ENCODE measurements at regions not wholly inside any gene's neighbourhood (a gene's known extent, or its start where the extent isn't known, plus 50 kb on each side); places are given as distances from the start of the nearest gene placed in this dataset.
"Not testable (repeated sequence)": the region's sequence is repeated elsewhere in the genome, so short reads cannot be mapped to it uniquely, and the experiment has no call there.

DNA sequence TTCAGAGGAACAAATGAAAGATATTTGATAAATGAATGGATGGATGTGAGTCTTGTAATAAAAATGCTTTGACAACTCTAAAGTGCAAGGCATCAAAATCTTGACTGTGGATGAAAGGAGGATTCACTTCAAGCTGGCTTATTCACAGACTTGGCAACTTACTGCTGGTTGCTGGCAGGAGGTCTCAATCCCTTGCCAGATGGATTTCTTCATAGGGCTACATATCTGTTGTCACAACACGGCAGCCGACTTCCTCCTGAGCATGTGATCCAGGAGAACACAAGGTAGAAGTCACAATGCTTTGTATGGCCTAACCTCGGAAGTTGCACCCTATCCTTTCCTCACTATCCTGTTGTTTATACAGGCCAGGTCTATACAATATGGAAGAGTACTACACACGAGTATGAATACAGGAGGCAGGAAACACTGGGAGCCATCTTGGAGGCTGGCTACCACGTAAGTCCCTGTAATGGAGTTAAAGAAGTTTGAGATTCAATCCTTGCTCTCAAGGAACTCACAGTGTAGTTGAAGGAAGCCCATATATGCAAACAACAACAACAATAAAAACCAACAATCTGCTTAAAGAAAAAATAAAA lies 97.9 kb downstream of the ID4 start:
- Mint-ChIP-seq H3K27ac (no peak overlapping the region), H3K27me3 (no peaks in the 10 kb centered on the region), H3K9me3 (peaks cover 0 to 8% (median 3%) of the 10 kb centered on the region in 7 donors), H3K4me1 (no peaks in the 10 kb centered on the region), H3K36me3 (no peaks in the 10 kb centered on the region), H3K4me3 (no peak overlapping the region)
- no peak for ATAC-seq (ENCODE audit: low read depth in 2 of 2)
- no peak for DNase-seq

DNA sequence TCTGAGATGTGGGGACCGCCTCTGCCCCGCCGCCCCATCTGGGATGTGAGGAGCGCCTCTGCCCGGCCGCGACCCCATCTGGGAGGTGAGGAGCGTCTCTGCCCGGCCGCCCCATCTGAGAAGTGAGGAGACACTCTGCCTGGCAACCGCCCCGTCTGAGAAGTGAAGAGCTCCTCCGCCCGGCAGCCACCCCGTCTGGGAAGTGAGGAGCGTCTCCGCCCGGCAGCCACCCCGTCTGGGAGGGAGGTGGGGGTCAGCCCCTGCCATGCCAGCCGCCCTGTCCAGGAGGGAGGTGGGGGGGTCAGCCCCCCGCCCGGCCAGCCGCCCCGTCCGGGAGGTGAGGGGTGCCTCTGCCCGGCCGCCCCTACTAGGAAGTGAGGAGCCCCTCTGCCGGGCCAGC lies 102.2 kb downstream of the ID4 start:
- not testable (repeated sequence) for H3K27me3 Mint-ChIP-seq; H3K4me1 Mint-ChIP-seq; H3K27ac Mint-ChIP-seq; ATAC-seq (ENCODE audit: low read depth in 2 of 2); H3K36me3 Mint-ChIP-seq; H3K4me3 Mint-ChIP-seq; DNase-seq; H3K9me3 Mint-ChIP-seq

DNA sequence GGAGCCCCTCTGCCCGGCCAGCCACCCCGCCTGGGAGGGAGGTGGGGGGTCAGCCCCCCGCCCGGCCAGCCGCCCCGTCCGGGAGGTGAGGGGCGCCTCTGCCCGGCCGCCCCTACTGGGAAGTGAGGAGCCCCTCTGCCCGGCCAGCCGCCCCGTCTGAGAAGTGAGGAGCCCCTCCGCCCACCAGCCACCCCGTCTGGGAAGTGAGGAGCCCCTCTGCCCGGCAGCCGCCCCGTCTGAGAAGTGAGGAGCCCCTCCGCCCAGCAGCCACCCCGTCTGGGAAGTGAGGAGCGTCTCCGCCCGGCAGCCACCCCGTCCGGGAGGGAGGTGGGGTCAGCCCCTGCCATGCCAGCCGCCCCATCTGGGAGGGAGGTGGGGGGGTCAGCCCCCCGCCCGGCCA lies 102.8 kb downstream of the ID4 start:
- not testable (repeated sequence) for H3K27ac Mint-ChIP-seq; H3K4me1 Mint-ChIP-seq; H3K27me3 Mint-ChIP-seq; H3K36me3 Mint-ChIP-seq; DNase-seq; ATAC-seq (ENCODE audit: low read depth in 2 of 2); H3K4me3 Mint-ChIP-seq
- H3K9me3 Mint-ChIP-seq, result peaks cover 0 to 11% (median 4%) of the 10 kb centered on the region in 7 donors

DNA sequence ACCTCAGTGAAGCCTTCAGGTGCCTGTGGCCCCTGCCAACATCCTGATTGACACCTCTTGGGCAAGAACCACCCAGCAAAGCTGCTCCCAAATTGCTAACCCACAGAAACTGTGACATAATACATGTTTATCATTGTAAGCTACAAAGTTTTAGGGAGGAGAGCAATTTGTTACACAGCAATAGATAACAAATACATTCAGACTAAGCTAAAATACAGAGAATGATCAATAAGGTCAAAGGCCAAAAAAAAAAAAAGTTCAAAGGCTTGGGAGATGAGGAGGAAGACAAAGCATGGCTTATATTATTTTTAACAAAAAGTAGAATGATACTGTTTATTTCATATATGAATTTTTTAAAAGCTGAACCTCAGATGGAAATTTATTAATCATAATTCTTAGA lies 105.9 kb downstream of the ID4 start:
- Mint-ChIP-seq H3K27me3 (no peaks in the 10 kb centered on the region), H3K4me3 (no peak overlapping the region), H3K9me3 (peaks cover 0 to 9% (median 2%) of the 10 kb centered on the region in 7 donors), H3K4me1 (no peaks in the 10 kb centered on the region), H3K27ac (no peak overlapping the region), H3K36me3 (no peaks in the 10 kb centered on the region)
- ATAC-seq (ENCODE audit: low read depth in 2 of 2) (no peak), DNase-seq (no peak)

DNA sequence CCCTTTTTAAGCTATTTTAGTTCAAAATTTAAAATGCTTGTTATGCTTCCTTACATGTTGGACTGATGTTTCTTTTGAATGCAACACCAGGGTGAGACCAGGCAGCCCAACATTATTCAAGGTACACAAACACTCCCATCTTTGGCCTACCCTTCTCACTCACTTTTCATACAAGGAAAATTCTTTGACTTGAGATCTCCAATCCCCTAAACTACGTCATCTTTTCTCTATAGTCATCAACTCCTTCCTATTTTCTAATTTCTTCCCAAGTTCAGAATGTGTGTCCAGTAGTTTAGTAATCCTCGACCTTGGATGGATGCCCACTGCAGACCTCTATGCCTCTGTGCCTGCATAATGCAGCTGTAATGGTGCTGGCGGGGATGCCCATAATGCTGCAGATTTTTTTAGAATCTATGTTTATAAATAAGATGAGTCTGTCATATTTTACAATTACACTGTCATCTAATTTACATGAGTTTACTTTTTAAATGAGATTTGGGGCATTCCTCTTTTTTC lies 108.7 kb downstream of the ID4 start:
- peaks cover 8 to 23% (median 13%) of the 10 kb centered on the region in 7 donors for H3K9me3 Mint-ChIP-seq
- no peak for ATAC-seq (ENCODE audit: low read depth in 2 of 2)
- H3K27ac Mint-ChIP-seq, result no peak overlapping the region
- no peaks in the 10 kb centered on the region for H3K4me1 Mint-ChIP-seq
- H3K36me3 Mint-ChIP-seq, result no peaks in the 10 kb centered on the region
- H3K4me3 Mint-ChIP-seq, result no peak overlapping the region
- DNase-seq, result no peak
- no peaks in the 10 kb centered on the region for H3K27me3 Mint-ChIP-seq

DNA sequence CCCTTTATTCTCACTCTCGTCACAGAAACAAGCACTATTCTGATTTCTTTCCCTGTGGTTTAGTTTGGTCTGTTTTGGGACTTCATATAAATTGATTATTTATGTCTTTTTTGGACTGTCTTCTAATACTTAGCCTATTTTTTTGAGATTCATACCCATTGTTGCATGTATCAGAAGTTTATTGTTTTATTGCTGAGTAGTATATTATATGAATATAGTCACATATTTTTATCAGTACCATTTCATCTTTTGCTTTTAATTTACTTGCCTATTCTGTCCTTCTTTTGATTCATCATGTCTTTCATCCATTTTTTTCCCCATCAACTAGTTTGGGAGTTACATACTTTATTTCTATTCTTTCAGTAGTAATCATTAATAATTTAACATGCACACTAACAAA lies 112.0 kb downstream of the ID4 start:
- H3K36me3 Mint-ChIP-seq, result peaks cover 0 to 8% of the 10 kb centered on the region in 2 donors
- H3K27ac Mint-ChIP-seq, result no peak overlapping the region
- no peak for ATAC-seq (ENCODE audit: low read depth in 2 of 2)
- H3K27me3 Mint-ChIP-seq, result no peaks in the 10 kb centered on the region
- no peaks in the 10 kb centered on the region for H3K4me1 Mint-ChIP-seq
- no peak overlapping the region for H3K4me3 Mint-ChIP-seq
- no peak for DNase-seq
- H3K9me3 Mint-ChIP-seq, result peaks cover 13 to 39% (median 20%) of the 10 kb centered on the region in 7 donors

DNA sequence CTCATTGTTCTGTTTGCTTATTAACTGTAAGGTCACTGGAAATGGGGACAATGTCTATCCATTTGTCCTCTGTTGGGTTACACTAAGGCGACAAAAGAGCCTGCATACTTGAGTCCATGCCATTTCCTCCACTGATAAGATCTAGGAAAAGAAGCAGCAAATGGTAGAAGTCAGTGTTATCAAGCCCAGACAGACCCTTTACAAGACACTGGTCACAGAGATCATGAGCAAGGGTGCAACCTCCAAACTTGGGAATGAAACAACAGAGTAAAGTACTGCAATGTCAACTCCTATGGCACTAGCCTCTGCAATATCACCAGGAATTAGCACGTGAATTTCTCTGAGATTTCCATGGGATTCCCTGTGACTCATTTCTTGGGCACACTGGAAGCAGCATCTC lies 126.9 kb downstream of the ID4 start:
- H3K36me3 Mint-ChIP-seq, result no peaks in the 10 kb centered on the region
- H3K4me3 Mint-ChIP-seq, result no peak overlapping the region
- peaks cover 0 to 8% (median 5%) of the 10 kb centered on the region in 7 donors for H3K9me3 Mint-ChIP-seq
- no peak overlapping the region for H3K27ac Mint-ChIP-seq
- no peaks in the 10 kb centered on the region for H3K4me1 Mint-ChIP-seq
- no peaks in the 10 kb centered on the region for H3K27me3 Mint-ChIP-seq
- DNase-seq (no peak), ATAC-seq (ENCODE audit: low read depth in 2 of 2) (no peak)

DNA sequence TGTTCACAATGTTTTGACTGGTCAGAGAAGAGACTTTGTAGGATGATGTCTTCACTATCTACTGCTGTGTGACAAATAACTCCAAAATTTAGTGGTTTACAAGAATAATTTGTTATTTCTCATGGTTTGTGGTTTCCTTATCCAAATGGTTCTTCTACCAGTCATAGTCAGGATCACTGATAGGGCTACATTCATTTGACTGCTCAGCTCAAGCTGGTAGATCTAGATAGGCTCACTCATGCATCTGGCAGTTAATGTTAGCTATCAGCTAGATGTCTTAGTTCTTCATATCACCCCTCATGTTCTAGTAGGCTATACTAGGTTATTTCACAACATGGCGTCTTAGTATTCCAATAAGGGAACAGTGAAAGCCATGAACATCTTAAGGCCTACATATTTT lies 131.0 kb downstream of the ID4 start:
- Mint-ChIP-seq H3K4me1 (no peaks in the 10 kb centered on the region), H3K27me3 (no peaks in the 10 kb centered on the region), H3K4me3 (no peak overlapping the region), H3K27ac (no peak overlapping the region), H3K36me3 (no peaks in the 10 kb centered on the region), H3K9me3 (peaks cover 0 to 6% (median 2%) of the 10 kb centered on the region in 7 donors)
- DNase-seq (no peak), ATAC-seq (ENCODE audit: low read depth in 2 of 2) (no peak)

DNA sequence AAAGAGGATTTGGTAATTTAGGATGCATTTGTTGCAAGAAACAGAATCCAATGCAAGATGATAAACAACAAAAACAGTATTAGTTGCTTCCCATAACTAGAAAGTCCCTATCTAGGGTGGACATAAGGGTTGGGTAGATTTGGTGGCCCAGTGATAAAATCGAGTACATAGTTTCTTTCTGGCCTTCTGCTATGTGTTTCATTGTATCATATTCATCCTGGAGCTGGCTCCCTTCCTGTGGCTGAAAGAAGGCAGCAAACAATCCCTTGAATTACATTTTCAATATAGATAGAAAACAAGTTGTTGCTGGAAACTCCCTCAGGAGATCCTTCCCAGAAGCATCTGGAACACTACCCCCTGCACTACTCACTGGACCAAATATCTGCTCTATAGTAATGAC lies 135.1 kb downstream of the ID4 start:
- H3K36me3 Mint-ChIP-seq, result no peaks in the 10 kb centered on the region
- H3K27ac Mint-ChIP-seq, result no peak overlapping the region
- no peak overlapping the region for H3K4me3 Mint-ChIP-seq
- no peaks in the 10 kb centered on the region for H3K4me1 Mint-ChIP-seq
- ATAC-seq (ENCODE audit: low read depth in 2 of 2) (no peak), DNase-seq (no peak)
- no peaks in the 10 kb centered on the region for H3K27me3 Mint-ChIP-seq
- peaks cover 0 to 6% (median 0%) of the 10 kb centered on the region in 7 donors for H3K9me3 Mint-ChIP-seq

DNA sequence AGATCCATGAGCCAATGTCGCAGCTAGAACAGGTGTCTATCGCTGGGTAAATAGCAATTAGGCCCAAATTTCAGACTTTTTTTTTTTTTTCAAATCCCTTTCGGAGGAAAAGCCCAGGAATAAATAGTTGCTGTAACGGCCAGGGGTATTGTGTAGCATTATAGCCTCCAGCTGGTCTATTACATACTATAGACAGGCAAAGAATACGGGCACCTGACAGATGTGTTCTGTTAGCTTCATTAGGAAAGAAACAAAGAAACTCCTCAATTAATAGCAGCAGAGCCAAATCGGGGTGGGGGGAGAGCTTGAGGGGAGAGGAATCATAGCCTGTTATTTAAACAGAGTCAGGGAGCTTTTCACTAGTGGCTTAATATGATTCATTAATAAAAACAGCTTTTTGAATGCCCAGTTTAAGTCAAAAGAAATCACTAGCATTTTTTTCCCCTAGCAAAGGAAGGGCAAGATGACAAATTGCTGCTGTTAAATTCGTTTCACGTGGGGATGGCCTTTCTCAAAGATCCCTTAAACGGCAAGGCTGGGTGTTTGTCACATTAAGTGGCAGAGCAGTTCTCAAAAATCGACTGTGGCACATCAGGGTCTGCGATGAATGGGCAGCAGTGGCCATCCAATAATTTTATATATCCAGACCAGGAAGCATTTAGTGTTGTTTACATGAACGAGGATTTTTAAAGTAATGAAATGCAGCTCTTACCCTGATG lies 139.4 kb downstream of the ID4 start:
- DNase-seq (no peak), ATAC-seq (ENCODE audit: low read depth in 2 of 2) (no peak)
- H3K27ac Mint-ChIP-seq, result no peak overlapping the region
- H3K9me3 Mint-ChIP-seq, result peaks cover 0 to 3% (median 0%) of the 10 kb centered on the region in 7 donors
- H3K36me3 Mint-ChIP-seq, result no peaks in the 10 kb centered on the region
- peaks cover 0 to 3% (median 0%) of the 10 kb centered on the region in 3 donors for H3K27me3 Mint-ChIP-seq
- H3K4me1 Mint-ChIP-seq, result no peaks in the 10 kb centered on the region
- no peak overlapping the region for H3K4me3 Mint-ChIP-seq

DNA sequence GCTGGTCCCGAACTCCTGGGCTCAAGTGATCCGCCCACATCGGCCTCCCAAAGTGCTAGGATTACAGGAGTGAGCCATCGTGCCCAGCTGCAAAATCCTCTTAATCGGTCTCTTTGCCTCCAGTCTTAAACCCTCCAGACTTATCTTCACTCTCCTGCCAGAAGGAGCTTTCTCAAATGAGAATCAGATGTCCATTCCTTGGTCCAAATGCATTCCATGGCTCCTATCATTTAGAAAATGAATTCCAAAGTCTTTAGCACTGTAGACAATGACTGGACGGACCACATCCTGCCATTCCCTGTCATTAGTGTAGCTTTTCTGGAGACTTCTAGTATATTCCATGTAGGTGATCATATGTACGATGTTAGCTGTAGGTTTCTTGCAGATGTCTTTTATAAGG lies 141.9 kb downstream of the ID4 start:
- DNase-seq (no peak), ATAC-seq (ENCODE audit: low read depth in 2 of 2) (no peak)
- H3K4me1 Mint-ChIP-seq, result no peaks in the 10 kb centered on the region
- no peak overlapping the region for H3K27ac Mint-ChIP-seq
- H3K36me3 Mint-ChIP-seq, result no peaks in the 10 kb centered on the region
- no peak overlapping the region for H3K4me3 Mint-ChIP-seq
- peaks cover 0 to 8% (median 0%) of the 10 kb centered on the region in 3 donors for H3K27me3 Mint-ChIP-seq
- peaks cover 0 to 4% (median 0%) of the 10 kb centered on the region in 7 donors for H3K9me3 Mint-ChIP-seq

DNA sequence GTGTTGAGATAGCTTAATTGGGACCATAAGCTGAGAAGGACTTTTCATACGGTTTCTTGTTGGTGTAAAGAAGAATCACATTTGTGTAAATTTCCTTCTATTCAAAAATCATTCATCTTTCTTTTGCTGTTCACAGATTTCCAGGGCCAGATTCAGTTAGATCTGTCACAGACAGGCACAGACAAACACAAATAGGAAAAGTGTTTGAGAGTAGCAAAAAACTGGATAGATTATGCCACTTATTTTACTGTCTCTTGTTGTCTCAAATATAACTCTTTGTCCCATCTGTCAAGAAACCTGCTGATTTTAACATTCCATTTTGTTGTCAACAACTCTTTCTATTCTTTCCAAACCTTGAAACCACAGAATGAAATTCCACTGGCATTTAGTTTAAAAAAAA lies 142.8 kb downstream of the ID4 start:
- Mint-ChIP-seq H3K27me3 (peaks cover 0 to 8% (median 0%) of the 10 kb centered on the region in 3 donors), H3K36me3 (no peaks in the 10 kb centered on the region), H3K4me1 (no peaks in the 10 kb centered on the region), H3K27ac (no peak overlapping the region), H3K4me3 (no peak overlapping the region), H3K9me3 (peaks cover 0 to 4% (median 0%) of the 10 kb centered on the region in 7 donors)
- ATAC-seq (ENCODE audit: low read depth in 2 of 2) (no peak), DNase-seq (no peak)

DNA sequence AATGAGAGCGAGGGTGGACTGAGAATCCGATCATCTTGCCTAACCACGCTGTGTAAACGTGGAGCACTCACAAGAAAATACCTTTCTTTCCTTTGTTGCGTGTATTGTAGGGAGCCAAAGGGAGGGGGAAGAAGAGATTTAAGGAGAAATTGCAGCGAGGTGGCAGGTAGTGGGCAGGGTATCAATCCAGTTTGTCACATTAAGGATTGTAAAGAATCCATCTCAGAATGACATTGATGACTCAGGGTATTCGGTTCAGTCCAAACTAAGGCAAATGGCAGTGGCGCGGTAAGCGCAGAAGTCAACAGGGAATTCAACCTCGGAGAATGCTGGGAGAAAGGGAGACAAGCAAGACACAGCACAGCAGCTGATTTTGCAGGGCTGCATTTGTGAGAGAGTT lies 146.2 kb downstream of the ID4 start:
- Mint-ChIP-seq H3K36me3 (no peaks in the 10 kb centered on the region), H3K27me3 (peaks cover 0 to 18% (median 5%) of the 10 kb centered on the region in 3 donors), H3K4me3 (no peak overlapping the region), H3K9me3 (peaks cover 0 to 4% (median 0%) of the 10 kb centered on the region in 7 donors), H3K4me1 (no peaks in the 10 kb centered on the region), H3K27ac (no peak overlapping the region)
- ATAC-seq (ENCODE audit: low read depth in 2 of 2) (no peak), DNase-seq (no peak)

DNA sequence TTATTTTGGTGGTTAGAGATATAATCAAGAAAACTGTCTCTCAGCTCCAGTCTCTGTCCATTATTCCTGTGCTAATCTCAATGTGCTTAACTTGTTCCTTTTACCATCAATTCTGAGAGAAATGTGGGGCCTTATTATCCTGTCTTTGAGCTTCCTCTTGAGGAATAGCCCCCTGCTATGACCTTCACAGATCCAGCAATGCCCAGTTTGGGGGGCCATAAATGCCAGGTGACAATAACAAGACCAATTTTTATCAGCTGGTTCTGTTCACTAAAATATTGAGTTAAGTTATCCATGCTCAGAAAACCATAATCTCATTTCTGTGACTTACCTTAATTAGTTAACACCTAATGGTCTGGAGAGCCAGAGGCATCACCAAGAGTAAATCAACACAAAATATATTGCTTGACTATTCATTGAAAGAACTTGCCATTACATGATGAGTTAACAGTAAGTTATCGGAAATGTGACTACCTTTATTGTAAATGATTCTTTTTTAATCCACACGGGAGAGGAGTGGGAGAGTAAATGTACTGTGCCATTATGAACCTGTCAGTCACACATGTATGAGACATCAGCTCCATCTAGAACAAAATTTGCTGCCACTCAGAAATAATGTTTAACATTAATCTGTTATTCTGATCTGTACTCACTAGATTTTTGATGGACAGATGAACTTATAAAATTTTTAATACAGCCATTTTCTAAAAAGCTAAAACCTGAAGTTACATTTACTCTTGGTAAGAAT lies 149.7 kb downstream of the ID4 start:
- Mint-ChIP-seq H3K27me3 (peaks cover 0 to 21% (median 5%) of the 10 kb centered on the region in 3 donors), H3K27ac (no peak overlapping the region), H3K9me3 (peaks cover 0 to 2% (median 0%) of the 10 kb centered on the region in 7 donors), H3K36me3 (no peaks in the 10 kb centered on the region), H3K4me3 (no peak overlapping the region), H3K4me1 (no peaks in the 10 kb centered on the region)
- DNase-seq, result no peak
- no peak for ATAC-seq (ENCODE audit: low read depth in 2 of 2)

Measured in naive B cell (primary cell).